Endothelial cell of umbilical vein (primary cell): ENCODE measurements at regions not wholly inside any gene's neighbourhood (a gene's known extent, or its start where the extent isn't known, plus 50 kb on each side); places are given as distances from the start of the nearest gene placed in this dataset.

Experiments used
- BruUV-seq: library from RNA; stranded (reverse); fragments of 400-500 nt; replicated peaks from 2 replicates; lab custom pipeline; 2021; lab: Mats Ljungman, UMichigan
- CTCF ChIA-PET: fragments of 300-600, 350-600 bp; sonication (Branson Sonifier 250); formaldehyde crosslinking; loops from one replicate; lab custom pipeline; 2021; ENCODE audit warnings: antibody characterized with exemption, inconsistent platforms; lab: Charles Lee
- POLR2A ChIA-PET: fragments of 300-600, 350-600 bp; sonication (Branson Sonifier 250); formaldehyde crosslinking; loops from one replicate; lab custom pipeline; 2021; ENCODE audit warnings: antibody characterized with exemption, inconsistent platforms; lab: Charles Lee
- DNase-seq: peaks from one replicate; pipeline ENCODE4 v3.0.0-alpha.2; 2011; ENCODE audit warnings: low read depth, low spot score
- FAIRE-seq: peaks from 2 replicates; lab custom pipeline; 2011; peaks lifted over from hg19 to GRCh38; lab: Jason Lieb, UNC
- H2AFZ ChIP-seq: 2 replicates; pipeline ENCODE4 v1.6.0; 2012; ENCODE audit warnings: low read depth, low read length, control low read depth, inconsistent platforms
- H3K27ac ChIP-seq: 2 replicates; pipeline ENCODE4 v1.5.1; 2011; ENCODE audit warnings: low read depth, mild to moderate bottlenecking, control low read depth, low read length, moderate library complexity; ENCODE audit not compliant: insufficient read depth
- H3K27me3 ChIP-seq, 2 experiments: 2 replicates each; pipeline versions ENCODE4 v1.6.0 to v1.6.1; 2011; ENCODE audit warnings: low read length in 2 of 2, mixed read lengths in 1 of 2; ENCODE audit not compliant: control insufficient read depth in 2 of 2, insufficient read depth in 2 of 2
- H3K36me3 ChIP-seq, 2 experiments: 2 replicates in 1 of 2; 3 replicates in 1 of 2; pipeline ENCODE4 v1.5.1; 2011; ENCODE audit warnings: low read length in 2 of 2, mild to moderate bottlenecking in 1 of 2, moderate library complexity in 1 of 2; ENCODE audit not compliant: control insufficient read depth in 2 of 2, insufficient read depth in 2 of 2; ENCODE audit errors: extremely low read depth in 1 of 2
- H3K4me1 ChIP-seq: 3 replicates; pipeline ENCODE4 v1.5.1; 2011; ENCODE audit warnings: mild to moderate bottlenecking, low read length; ENCODE audit not compliant: control insufficient read depth, insufficient read depth; ENCODE audit errors: extremely low read depth
- H3K4me2 ChIP-seq: 2 replicates; pipeline ENCODE4 v1.6.1; 2011; ENCODE audit warnings: low read length, control low read depth, mixed read lengths; ENCODE audit not compliant: insufficient read depth
- H3K4me3 ChIP-seq, 3 experiments: fragments of 200-600 bp in 1 of 3; sonication (generic), shearing (Covaris generic) in 1 of 3; replicated peaks in 1 of 3; 2 replicates each; pipeline ENCODE4 v1.5.1; 2011 to 2016; ENCODE audit warnings: control low read depth in 3 of 3, low read length in 3 of 3, mild to moderate bottlenecking in 2 of 3, inconsistent platforms in 1 of 3, low read depth in 1 of 3, moderate library complexity in 1 of 3; ENCODE audit not compliant: insufficient read depth in 1 of 3
- H3K79me2 ChIP-seq: 2 replicates; pipeline ENCODE4 v1.6.0; 2012; ENCODE audit warnings: low read length, inconsistent platforms; ENCODE audit not compliant: control insufficient read depth, insufficient read depth
- H3K9ac ChIP-seq: replicated peaks from 2 replicates; pipeline ENCODE3; 2011; ENCODE audit warnings: low read length, control low read depth; ENCODE audit not compliant: insufficient read depth; ENCODE audit errors: extremely low read depth
- H3K9me1 ChIP-seq: replicated peaks from 3 replicates; pipeline ENCODE4 v1.6.0; 2011; ENCODE audit warnings: mild to moderate bottlenecking, low read length; ENCODE audit not compliant: control insufficient read depth, insufficient read depth; ENCODE audit errors: extremely low read depth
- H3K9me3 ChIP-seq: replicated peaks from 2 replicates; pipeline ENCODE4 v1.5.1; 2012; ENCODE audit warnings: low read length, inconsistent platforms; ENCODE audit not compliant: control insufficient read depth, insufficient read depth
- H4K20me1 ChIP-seq: replicated peaks from 2 replicates; pipeline ENCODE3; 2011; ENCODE audit warnings: mild to moderate bottlenecking, low read length; ENCODE audit not compliant: control insufficient read depth, insufficient read depth; ENCODE audit errors: extremely low read depth
- EZH2 ChIP-seq: IDR thresholded peaks from 2 replicates; pipeline ENCODE4 v1.6.1; 2012; ENCODE audit warnings: borderline replicate concordance, low read depth, mild to moderate bottlenecking, moderate library complexity, low read length, inconsistent platforms; ENCODE audit not compliant: severe bottlenecking
- FOS ChIP-seq: IDR thresholded peaks from 2 replicates; pipeline ENCODE4 v1.6.1; 2011; ENCODE audit warnings: mild to moderate bottlenecking, low read length, moderate library complexity, borderline replicate concordance; ENCODE audit not compliant: insufficient read depth
- GATA2 ChIP-seq: IDR thresholded peaks from 2 replicates; pipeline ENCODE4 v1.7.0; 2011; ENCODE audit warnings: low read depth, mild to moderate bottlenecking, moderate library complexity, mixed read lengths, low read length; ENCODE audit not compliant: insufficient read length, insufficient read depth
- JUN ChIP-seq: IDR thresholded peaks from 2 replicates; pipeline ENCODE4 v1.6.1; 2011; ENCODE audit warnings: borderline replicate concordance, low read depth; ENCODE audit not compliant: insufficient read length, insufficient read depth
- MYC ChIP-seq: IDR thresholded peaks from one replicate; pipeline ENCODE4 v1.6.1; 2011; ENCODE audit warnings: mild to moderate bottlenecking, low read depth, low read length
- POLR2A ChIP-seq: IDR thresholded peaks from 2 replicates; pipeline ENCODE4 v1.6.1; 2012; ENCODE audit warnings: low read depth, mild to moderate bottlenecking, control low read depth, low read length
- POLR2AphosphoS5 ChIP-seq: IDR thresholded peaks from 2 replicates; pipeline ENCODE4 v1.6.1; 2012; ENCODE audit warnings: low read depth, mild to moderate bottlenecking, control low read depth, low read length, moderate library complexity; ENCODE audit not compliant: insufficient read depth
- dilution Hi-C: fragments of 300-500 bp; cut with MboI; formaldehyde crosslinking; loops from one replicate; pipeline ENCODE4 v1.15.0; 2019; ENCODE audit warnings: low sequenced_read_pairs; ENCODE audit not compliant: extremely low pct_ligation_motif_present
- intact Hi-C: fragments of 100-400 bp; cut with micrococcal nuclease; formaldehyde crosslinking; loops from one replicate; pipeline ENCODE4 v1.10.0; 2022
- TF ChIP-seq, protein P1 (sequence below): IDR thresholded peaks from 2 replicates; pipeline ENCODE4 v1.6.1; 2011; ENCODE audit not compliant: insufficient read depth, insufficient read length
- TF ChIP-seq, protein P2 (sequence below), 2 donors: IDR thresholded peaks; 1 replicate in 1 of 2; 2 replicates in 1 of 2; pipeline ENCODE4 v1.5.1; 2011; ENCODE audit warnings: low read length in 2 of 2, mild to moderate bottlenecking in 2 of 2, moderate library complexity in 2 of 2, control low read depth in 1 of 2, inconsistent platforms in 1 of 2, low read depth in 1 of 2; ENCODE audit not compliant: insufficient read depth in 1 of 2; ENCODE audit errors: extremely low read depth in 1 of 2

DNA sequence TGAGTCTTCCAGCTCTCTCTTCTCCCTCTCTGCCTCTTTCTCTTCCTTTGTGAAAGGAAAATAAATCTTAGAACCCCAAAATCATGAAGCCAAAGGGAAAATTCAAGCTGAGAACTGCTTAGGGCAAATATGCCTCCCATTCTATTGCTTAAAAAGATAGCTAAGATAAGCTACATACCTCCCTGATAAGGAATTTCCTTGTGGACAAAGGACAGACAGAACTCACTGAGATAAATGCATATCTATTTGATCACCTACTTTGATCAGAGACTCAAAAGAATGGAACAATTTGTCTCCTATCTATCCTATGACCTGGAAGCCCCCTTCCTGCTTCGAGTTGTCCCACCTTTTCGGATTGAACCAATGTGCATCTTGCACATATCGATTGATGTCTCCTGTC is 220.6 kb upstream of the NMUR2 start:
- Histone ChIP-seq H3K9me3 (peaks cover 2% of the 10 kb centered on the region), H3K36me3 (no peaks in the 10 kb centered on the region), H4K20me1 (no peaks in the 10 kb centered on the region), H2AFZ (no peak overlapping the region), H3K4me1 (no peaks in the 10 kb centered on the region), H3K4me3 (no peak overlapping the region), H3K27ac (no peak overlapping the region), H3K27me3 (no peaks in the 10 kb centered on the region), H3K79me2 (no peaks in the 10 kb centered on the region), H3K9ac (no peak overlapping the region), H3K4me2 (no peak overlapping the region), H3K9me1 (no peaks in the 10 kb centered on the region)
- no peak for FAIRE-seq
- no TSS peak for BruUV-seq
- ChIA-PET POLR2A (no interaction called here), CTCF (no interaction called here)
- no peak for TF ChIP-seq FOS
- TF ChIP-seq GATA2 = no peak
- TF ChIP-seq, protein P1, sequence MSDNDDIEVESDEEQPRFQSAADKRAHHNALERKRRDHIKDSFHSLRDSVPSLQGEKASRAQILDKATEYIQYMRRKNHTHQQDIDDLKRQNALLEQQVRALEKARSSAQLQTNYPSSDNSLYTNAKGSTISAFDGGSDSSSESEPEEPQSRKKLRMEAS = no peak
- no peak for DNase-seq
- intact Hi-C loops = no loop called here
- dilution Hi-C loops = no loop called here

DNA sequence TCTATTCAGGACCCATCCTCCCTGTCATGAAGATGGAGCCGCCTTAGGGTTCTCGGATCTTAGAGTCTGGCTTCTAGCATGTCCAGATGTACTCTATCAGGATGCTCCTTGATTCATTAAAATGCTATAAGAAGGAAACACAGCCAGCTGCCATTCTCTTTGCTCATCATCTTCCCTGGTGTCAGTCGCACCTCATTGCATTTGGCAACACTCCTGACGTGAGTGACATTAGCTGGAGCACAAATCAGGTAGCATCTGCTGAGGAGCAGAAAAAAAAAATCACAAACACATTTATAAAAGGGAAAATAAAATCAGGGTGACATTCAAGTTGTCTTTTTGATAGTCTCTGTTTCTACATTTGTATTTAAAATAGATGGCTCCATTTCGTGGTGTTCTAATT is 226.1 kb upstream of the NMUR2 start:
- Histone ChIP-seq H3K9me3 (no peaks in the 10 kb centered on the region), H3K27me3 (no peaks in the 10 kb centered on the region), H3K36me3 (no peaks in the 10 kb centered on the region), H4K20me1 (no peaks in the 10 kb centered on the region), H3K9me1 (no peaks in the 10 kb centered on the region), H3K27ac (no peak overlapping the region), H3K79me2 (no peaks in the 10 kb centered on the region), H2AFZ (no peak overlapping the region), H3K9ac (no peak overlapping the region), H3K4me3 (no peak overlapping the region), H3K4me1 (no peaks in the 10 kb centered on the region), H3K4me2 (no peak overlapping the region)
- no peak for TF ChIP-seq JUN
- no peak for TF ChIP-seq POLR2A
- TF ChIP-seq FOS = no peak
- TF ChIP-seq, protein P2, sequence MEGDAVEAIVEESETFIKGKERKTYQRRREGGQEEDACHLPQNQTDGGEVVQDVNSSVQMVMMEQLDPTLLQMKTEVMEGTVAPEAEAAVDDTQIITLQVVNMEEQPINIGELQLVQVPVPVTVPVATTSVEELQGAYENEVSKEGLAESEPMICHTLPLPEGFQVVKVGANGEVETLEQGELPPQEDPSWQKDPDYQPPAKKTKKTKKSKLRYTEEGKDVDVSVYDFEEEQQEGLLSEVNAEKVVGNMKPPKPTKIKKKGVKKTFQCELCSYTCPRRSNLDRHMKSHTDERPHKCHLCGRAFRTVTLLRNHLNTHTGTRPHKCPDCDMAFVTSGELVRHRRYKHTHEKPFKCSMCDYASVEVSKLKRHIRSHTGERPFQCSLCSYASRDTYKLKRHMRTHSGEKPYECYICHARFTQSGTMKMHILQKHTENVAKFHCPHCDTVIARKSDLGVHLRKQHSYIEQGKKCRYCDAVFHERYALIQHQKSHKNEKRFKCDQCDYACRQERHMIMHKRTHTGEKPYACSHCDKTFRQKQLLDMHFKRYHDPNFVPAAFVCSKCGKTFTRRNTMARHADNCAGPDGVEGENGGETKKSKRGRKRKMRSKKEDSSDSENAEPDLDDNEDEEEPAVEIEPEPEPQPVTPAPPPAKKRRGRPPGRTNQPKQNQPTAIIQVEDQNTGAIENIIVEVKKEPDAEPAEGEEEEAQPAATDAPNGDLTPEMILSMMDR (IDR thresholded peaks at IDR 0.05; ENCODE audit: extremely low read depth in 1 of 2, insufficient read depth in 1 of 2, low read depth in 1 of 2, low read length in 2 of 2) = no peak
- TF ChIP-seq EZH2 = no peak
- TF ChIP-seq POLR2AphosphoS5 = no peak
- TF ChIP-seq, protein P1 = no peak
- no peak for TF ChIP-seq MYC
- no peak for TF ChIP-seq GATA2
- CTCF ChIA-PET = no interaction called here
- dilution Hi-C loops = no loop called here
- FAIRE-seq (no peak), DNase-seq (no peak)
- POLR2A ChIA-PET = no interaction called here
- intact Hi-C loops = no loop called here
- no TSS peak for BruUV-seq
